SH-SY5Y (cell line): ENCODE measurements at regions not wholly inside any gene's neighbourhood (a gene's known extent, or its start where the extent isn't known, plus 50 kb on each side); places are given as distances from the start of the nearest gene placed in this dataset.

Experiments
- GATA2 ChIP-seq: IDR thresholded peaks from 2 replicates; pipeline ENCODE4 v1.6.1; 2011; ENCODE audit warnings: mild to moderate bottlenecking, low read depth, low read length
- GATA3 ChIP-seq: IDR thresholded peaks from 2 replicates; pipeline ENCODE4 v1.6.1; 2011; ENCODE audit warnings: low read depth, mild to moderate bottlenecking, low read length, moderate library complexity

DNA sequence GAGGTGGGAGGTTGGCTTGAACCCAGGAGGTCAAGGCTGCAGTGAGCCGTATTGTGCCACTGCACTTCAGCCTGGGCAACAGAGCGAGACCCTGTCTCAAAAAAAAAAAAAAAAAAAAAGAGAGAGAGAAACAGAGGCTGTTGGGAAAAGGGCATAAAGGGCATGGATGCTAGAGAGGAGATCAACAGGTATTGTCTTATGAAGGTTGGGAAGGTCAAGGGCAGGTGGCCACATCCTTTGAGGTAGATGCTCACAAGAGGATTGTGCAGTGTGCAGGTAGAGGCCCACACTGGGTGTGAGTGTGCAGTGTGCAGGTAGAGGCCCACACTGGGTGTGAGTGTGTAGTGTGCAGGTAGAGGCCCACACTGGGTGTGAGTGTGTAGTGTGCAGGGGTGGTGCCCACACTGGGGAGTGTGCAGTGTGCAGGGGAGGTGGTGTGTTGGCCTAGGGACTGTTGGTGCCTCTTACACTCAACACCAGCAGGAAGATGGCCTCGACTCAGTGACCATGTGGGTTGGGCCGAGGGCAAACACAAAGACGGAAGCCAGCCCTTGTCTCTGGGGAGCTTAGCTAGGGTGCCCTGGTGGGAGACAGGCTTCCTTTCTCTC, 404.9 kb upstream of the TNRC6C start:
- no peak for TF ChIP-seq GATA2
- TF ChIP-seq GATA3: no peak

DNA sequence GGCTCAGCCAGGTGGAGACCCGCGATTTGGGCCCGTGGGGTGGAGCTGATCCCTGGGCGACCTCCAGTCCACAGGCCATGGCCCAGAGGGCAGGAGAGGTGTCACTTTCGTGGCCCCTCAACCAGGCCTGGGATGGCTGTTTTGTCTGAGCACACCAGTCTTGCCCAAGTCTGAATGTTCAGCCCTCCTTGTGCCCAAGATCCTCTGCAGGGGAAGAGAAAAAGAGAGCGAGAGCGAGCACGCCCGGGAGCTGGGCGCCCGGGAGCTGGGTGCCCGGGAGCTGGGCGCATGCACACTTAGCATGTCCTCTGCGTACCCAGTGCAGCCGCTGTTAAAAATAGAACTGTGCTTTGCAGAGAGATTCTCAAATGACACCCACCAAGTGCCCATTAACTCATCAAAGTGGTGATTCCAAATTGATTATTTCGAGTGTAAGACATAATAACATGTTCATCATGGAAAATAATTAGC, 403.3 kb upstream of the TNRC6C start:
- TF ChIP-seq GATA2: no peak
- TF ChIP-seq GATA3: no peak

DNA sequence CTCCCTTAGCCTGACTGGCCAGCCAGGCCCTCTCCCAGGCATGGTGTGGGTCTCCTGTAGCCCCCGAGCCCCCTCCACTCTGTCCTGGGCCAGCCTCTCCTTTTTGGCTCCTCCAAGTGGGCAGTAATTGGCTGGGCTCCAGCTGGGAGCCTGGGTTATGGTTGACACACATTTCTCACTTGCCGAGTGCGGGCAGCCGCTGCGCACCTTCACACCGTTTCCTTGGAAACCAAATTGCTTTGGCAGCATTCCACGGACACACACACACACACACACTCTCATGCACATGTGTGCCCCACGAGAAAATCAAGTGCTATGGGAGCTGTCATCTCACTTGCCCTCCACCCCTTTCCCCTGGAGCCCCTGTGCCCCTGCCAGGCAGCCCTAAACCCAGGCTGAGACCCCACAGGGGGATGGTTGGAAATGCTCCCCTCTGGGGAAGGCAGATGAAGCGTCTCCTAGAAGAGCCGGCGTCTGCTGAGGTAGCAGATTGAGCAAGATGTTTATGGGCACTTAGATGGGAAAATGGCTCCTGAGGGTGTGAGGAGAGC, 402.7 kb upstream of the TNRC6C start:
- no peak for TF ChIP-seq GATA2
- no peak for TF ChIP-seq GATA3

GRCh38 chr17:77556383-77557061, 402.0 kb upstream of the TNRC6C start:
- TF ChIP-seq GATA2 (no peak), GATA3 (no peak)

GRCh38 chr17:77558846-77559626, 399.5 kb upstream of the TNRC6C start:
- TF ChIP-seq GATA3 (no peak), GATA2 (no peak)

- no peak for TF ChIP-seq GATA2
- no peak for TF ChIP-seq GATA3
These were observed 398.1 kb upstream of the TNRC6C start for GRCh38 chr17:77560381-77560780.

- TF ChIP-seq GATA2: no peak
- TF ChIP-seq GATA3: no peak
These were observed 397.7 kb upstream of the TNRC6C start for GRCh38 chr17:77560841-77561240.

DNA sequence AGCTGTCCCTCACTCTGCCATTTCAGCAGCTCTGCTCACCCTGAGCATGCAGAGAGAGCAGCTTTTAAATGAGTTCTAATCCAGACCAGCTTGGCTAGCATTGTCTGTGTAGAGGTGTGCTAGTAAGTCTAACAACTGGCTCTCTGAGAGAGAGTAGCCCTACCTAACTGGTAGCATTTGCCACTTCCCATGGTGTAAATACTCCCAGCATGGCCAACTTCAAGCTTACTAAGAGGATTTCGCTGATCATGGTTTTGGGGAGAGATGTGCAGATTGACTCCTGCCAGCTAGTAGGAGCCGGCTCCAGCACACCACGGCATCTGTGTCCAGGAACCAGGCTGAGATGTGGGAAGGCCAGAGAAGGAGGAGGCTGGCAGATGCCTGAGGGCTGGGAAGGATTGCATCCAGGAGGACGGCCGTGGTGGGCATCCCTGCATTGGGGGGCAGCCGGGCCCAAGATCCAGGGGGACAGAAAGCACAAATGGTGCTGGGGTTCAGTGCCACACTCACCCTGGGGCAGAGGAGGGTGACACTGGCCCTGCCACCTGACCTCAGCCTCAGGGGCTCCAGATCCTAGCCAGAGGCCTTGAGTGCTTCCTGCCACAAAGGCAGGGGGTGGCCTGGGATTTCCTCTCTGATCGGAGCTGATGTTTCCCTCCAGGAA, 394.9 kb upstream of the TNRC6C start:
- no peak for TF ChIP-seq GATA3

- TF ChIP-seq GATA3 (no peak), GATA2 (no peak)
These were observed 394.1 kb upstream of the TNRC6C start for GRCh38 chr17:77564278-77564920.

DNA sequence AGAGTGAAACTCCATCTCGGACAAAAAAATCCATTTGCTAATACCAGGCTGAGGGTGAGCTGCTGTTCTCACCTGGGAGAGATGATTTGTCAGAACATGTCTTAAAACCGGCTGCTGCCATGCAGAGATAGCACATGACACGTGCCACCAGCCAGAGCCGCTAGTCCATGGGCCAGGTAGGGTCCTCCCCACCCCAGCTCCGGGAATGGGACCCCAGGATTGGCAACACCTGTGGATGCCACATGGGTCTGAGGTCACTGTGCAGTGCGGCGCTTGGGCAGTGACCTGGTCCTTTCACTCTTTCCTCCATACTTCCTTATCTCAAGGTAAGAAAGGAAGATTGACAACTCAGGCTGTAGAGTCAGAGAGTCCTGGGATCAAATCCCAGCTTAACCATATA, 393.3 kb upstream of the TNRC6C start:
- no peak for TF ChIP-seq GATA2
- TF ChIP-seq GATA3: no peak

- TF ChIP-seq GATA2: no peak
- TF ChIP-seq GATA3: no peak
These were observed 392.4 kb upstream of the TNRC6C start for GRCh38 chr17:77566151-77566550.

- TF ChIP-seq GATA2 (no peak), GATA3 (no peak)
These were observed 391.9 kb upstream of the TNRC6C start for GRCh38 chr17:77566566-77567138.

DNA sequence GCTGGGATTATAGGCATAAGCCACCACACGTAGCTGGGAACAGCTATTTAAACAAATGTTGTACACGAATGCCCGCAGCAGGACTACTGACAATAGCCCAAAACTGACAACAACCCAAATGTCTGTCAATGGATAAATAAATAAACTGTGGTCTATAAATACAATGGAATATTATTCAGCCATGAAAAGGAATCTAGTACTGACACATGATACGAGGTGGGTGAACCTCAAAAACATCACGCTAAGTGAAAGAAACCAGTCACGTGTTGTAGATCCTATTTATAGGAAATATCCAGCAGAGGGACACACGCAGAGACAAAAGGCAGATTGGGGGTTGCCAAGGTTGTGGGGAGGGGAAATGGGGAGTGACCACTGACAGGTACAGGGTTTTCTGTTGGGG, 390.0 kb upstream of the TNRC6C start:
- no peak for TF ChIP-seq GATA3

- TF ChIP-seq GATA3: no peak
- TF ChIP-seq GATA2: no peak; the same call in 1 of the 2 replicates
These were observed 388.5 kb upstream of the TNRC6C start for GRCh38 chr17:77569846-77570564.
